H1 (cell line): ENCODE measurements at regions not wholly inside any gene's neighbourhood (a gene's known extent, or its start where the extent isn't known, plus 50 kb on each side); places are given as distances from the start of the nearest gene placed in this dataset.

Experiments
- CTCF ChIA-PET: fragments of 300-600 bp; sonication (Branson Sonifier 250); formaldehyde crosslinking; loops from one replicate; lab custom pipeline; 2021; ENCODE audit not compliant: partially characterized antibody; lab: Charles Lee
- POLR2A ChIA-PET: fragments of 300-600 bp; sonication (Branson Sonifier 250); formaldehyde crosslinking; loops from one replicate; lab custom pipeline; 2021; ENCODE audit warnings: inconsistent platforms; ENCODE audit not compliant: partially characterized antibody; lab: Charles Lee
- DNase-seq, 2 experiments: peaks; one replicate each; pipeline versions ENCODE4 v3.0.0 to v3.0.0-alpha.2; 2010 to 2022; ENCODE audit warnings: low spot score in 2 of 2, low read depth in 1 of 2, mixed read lengths in 1 of 2
- FAIRE-seq: peaks from 2 replicates; lab custom pipeline; 2011; peaks lifted over from hg19 to GRCh38; lab: Jason Lieb, UNC
- H2AFZ ChIP-seq: 2 replicates; pipeline ENCODE4 v1.8.1; 2012; ENCODE audit warnings: low read length, inconsistent platforms
- H2AK5ac ChIP-seq: 2 replicates; pipeline ENCODE4 v1.6.1; 2013; ENCODE audit warnings: low read depth, low read length
- H2BK120ac ChIP-seq: replicated peaks from 2 replicates; pipeline ENCODE3; 2013; ENCODE audit warnings: low read depth, low read length, inconsistent platforms
- H2BK12ac ChIP-seq: 2 replicates; pipeline ENCODE4 v1.6.1; 2013; ENCODE audit warnings: low read depth, low read length
- H2BK15ac ChIP-seq: 2 replicates; pipeline ENCODE4 v1.6.1; 2013; ENCODE audit warnings: low read length
- H2BK20ac ChIP-seq: 2 replicates; pipeline ENCODE4 v1.6.1; 2013; ENCODE audit warnings: low read length
- H2BK5ac ChIP-seq: 2 replicates; pipeline ENCODE4 v1.6.1; 2013; ENCODE audit warnings: low read depth, low read length
- H3K14ac ChIP-seq: 2 replicates; pipeline ENCODE4 v1.6.1; 2013; ENCODE audit warnings: inconsistent platforms; ENCODE audit not compliant: insufficient read length
- H3K18ac ChIP-seq: 2 replicates; pipeline ENCODE4 v1.6.1; 2013; ENCODE audit warnings: low read length; ENCODE audit errors: extremely low read depth
- H3K23ac ChIP-seq: 2 replicates; pipeline ENCODE4 v1.6.1; 2013; ENCODE audit warnings: inconsistent platforms; ENCODE audit not compliant: insufficient read length
- H3K23me2 ChIP-seq: 2 replicates; pipeline ENCODE4 v1.6.1; 2013; ENCODE audit warnings: low read depth, low read length
- H3K27ac ChIP-seq: 2 replicates; pipeline ENCODE4 v1.6.1; 2011; ENCODE audit warnings: low read depth, low read length, inconsistent platforms
- H3K27me3 ChIP-seq, 4 experiments: replicated peaks in 1 of 4; 1 replicate in 1 of 4; 2 replicates in 3 of 4; pipeline versions ENCODE4 v1.6.1 to v1.8.1; 2011 to 2013; ENCODE audit warnings: low read length in 3 of 4, mild to moderate bottlenecking in 3 of 4, inconsistent platforms in 2 of 4, mixed read lengths in 2 of 4, moderate library complexity in 1 of 4; ENCODE audit not compliant: control insufficient read depth in 3 of 4, insufficient read depth in 3 of 4; ENCODE audit errors: extremely low read depth in 1 of 4
- H3K36me3 ChIP-seq, 4 experiments: 2 replicates each; pipeline versions ENCODE4 v1.6.1 to v1.8.1; 2011 to 2013; ENCODE audit warnings: mild to moderate bottlenecking in 4 of 4, low read length in 3 of 4, moderate library complexity in 2 of 4, control low read depth in 1 of 4, inconsistent platforms in 1 of 4; ENCODE audit not compliant: insufficient read depth in 4 of 4, control insufficient read depth in 2 of 4
- H3K4ac ChIP-seq: replicated peaks from 2 replicates; pipeline ENCODE3; 2013; ENCODE audit warnings: low read length, low read depth, mixed read lengths, inconsistent platforms; ENCODE audit not compliant: insufficient read length
- H3K4me1 ChIP-seq, 4 experiments: replicated peaks in 1 of 4; 1 replicate in 1 of 4; 2 replicates in 3 of 4; pipeline versions ENCODE4 v1.6.1 to v1.8.1; 2011 to 2013; ENCODE audit warnings: low read length in 3 of 4, inconsistent platforms in 2 of 4, mixed read lengths in 1 of 4; ENCODE audit not compliant: insufficient read depth in 4 of 4, control insufficient read depth in 3 of 4
- H3K4me2 ChIP-seq, 2 experiments: 2 replicates each; pipeline versions ENCODE4 v1.6.1 to v1.8.1; 2011 to 2013; ENCODE audit warnings: low read depth in 2 of 2, low read length in 2 of 2, control low read depth in 1 of 2, inconsistent platforms in 1 of 2, mild to moderate bottlenecking in 1 of 2; ENCODE audit not compliant: insufficient read depth in 1 of 2
- H3K4me3 ChIP-seq, 4 experiments: fragments of 200-600, 300-600 bp in 1 of 4; sonication (generic), shearing (Covaris generic), sonication (Bioruptor Twin) in 1 of 4; 2 replicates each; pipeline versions ENCODE4 v1.5.1 to v1.8.1; 2011 to 2016; ENCODE audit warnings: low read length in 4 of 4, low read depth in 3 of 4, control low read depth in 2 of 4, inconsistent platforms in 2 of 4, mild to moderate bottlenecking in 2 of 4, mixed read lengths in 1 of 4, moderate library complexity in 1 of 4; ENCODE audit not compliant: insufficient read depth in 2 of 4; ENCODE audit errors: extremely low read depth in 1 of 4
- H3K56ac ChIP-seq: replicated peaks from 2 replicates; pipeline ENCODE3; 2013; ENCODE audit warnings: low read depth, mild to moderate bottlenecking, mixed read lengths, low read length, inconsistent platforms; ENCODE audit not compliant: insufficient read length
- H3K79me1 ChIP-seq: 2 replicates; pipeline ENCODE4 v1.6.1; 2013; ENCODE audit warnings: low read depth, low read length, control low read depth
- H3K79me2 ChIP-seq, 2 experiments: 2 replicates each; pipeline versions ENCODE4 v1.6.1 to v1.8.1; 2012 to 2013; ENCODE audit warnings: low read length in 2 of 2, mild to moderate bottlenecking in 2 of 2, inconsistent platforms in 1 of 2; ENCODE audit not compliant: insufficient read depth in 2 of 2, control insufficient read depth in 1 of 2
- H3K9ac ChIP-seq, 4 experiments: replicated peaks in 1 of 4; 1 replicate in 1 of 4; 2 replicates in 3 of 4; pipeline versions ENCODE4 v1.6.1 to v1.8.1; 2011 to 2013; ENCODE audit warnings: low read depth in 3 of 4, low read length in 3 of 4, control low read depth in 2 of 4, mild to moderate bottlenecking in 2 of 4, moderate library complexity in 2 of 4, inconsistent platforms in 1 of 4; ENCODE audit errors: extremely low read depth in 1 of 4
- H3K9me3 ChIP-seq, 2 experiments: 2 replicates each; pipeline versions ENCODE4 v1.6.1 to v1.8.1; 2012 to 2013; ENCODE audit warnings: mild to moderate bottlenecking in 2 of 2, moderate library complexity in 2 of 2, control low read depth in 1 of 2, inconsistent platforms in 1 of 2, low read depth in 1 of 2, low read length in 1 of 2, mixed read lengths in 1 of 2; ENCODE audit not compliant: insufficient read depth in 2 of 2
- H4K20me1 ChIP-seq, 2 experiments: replicated peaks in 1 of 2; 2 replicates each; pipeline versions ENCODE3 to v1.8.1; 2011 to 2013; ENCODE audit warnings: inconsistent platforms in 2 of 2, low read length in 2 of 2, mild to moderate bottlenecking in 1 of 2; ENCODE audit not compliant: insufficient read depth in 2 of 2, control insufficient read depth in 1 of 2
- H4K5ac ChIP-seq: 2 replicates; pipeline ENCODE4 v1.6.1; 2013; ENCODE audit warnings: low read length, low read depth, mixed read lengths, inconsistent platforms; ENCODE audit not compliant: insufficient read length
- H4K8ac ChIP-seq: 2 replicates; pipeline ENCODE4 v1.8.0; 2013; ENCODE audit warnings: mild to moderate bottlenecking, moderate library complexity, low read length, inconsistent platforms; ENCODE audit not compliant: insufficient read depth; ENCODE audit errors: extremely low read depth
- H4K91ac ChIP-seq: replicated peaks from 2 replicates; pipeline ENCODE3; 2013; ENCODE audit warnings: low read length, mixed read lengths, inconsistent platforms; ENCODE audit not compliant: insufficient read length
- BACH1 ChIP-seq: IDR thresholded peaks from 2 replicates; pipeline ENCODE4 v1.6.1; 2012; ENCODE audit warnings: low read length, improper control_type of control experiment
- CBX8 ChIP-seq: fragments of 300-800, 300-1000 bp; sonication (generic); IDR thresholded peaks from 2 replicates; pipeline ENCODE4 v1.7.1; 2016; ENCODE audit warnings: low read depth, low read length, borderline replicate concordance
- CEBPB ChIP-seq: IDR thresholded peaks from 2 replicates; pipeline ENCODE4 v1.6.1; 2012; ENCODE audit warnings: low read depth, low read length
- CHD2 ChIP-seq: IDR thresholded peaks from 2 replicates; pipeline ENCODE4 v1.6.1; 2012; ENCODE audit warnings: low read length, improper control_type of control experiment
- FOSL1 ChIP-seq: IDR thresholded peaks from 2 replicates; pipeline ENCODE4 v1.6.1; 2011; ENCODE audit warnings: mild to moderate bottlenecking, low read depth, low read length, moderate library complexity; ENCODE audit not compliant: insufficient read depth
- GTF2F1 ChIP-seq: IDR thresholded peaks from 2 replicates; pipeline ENCODE4 v1.6.1; 2012; ENCODE audit warnings: low read depth, low read length, improper control_type of control experiment, borderline replicate concordance
- JUN ChIP-seq: IDR thresholded peaks from 2 replicates; pipeline ENCODE4 v1.6.1; 2011; ENCODE audit warnings: low read depth, mild to moderate bottlenecking, improper control_type of control experiment, low read length
- JUND ChIP-seq: IDR thresholded peaks from 2 replicates; pipeline ENCODE4 v1.6.1; 2011; ENCODE audit warnings: mild to moderate bottlenecking, improper control_type of control experiment, low read length
- POLR2AphosphoS5 ChIP-seq: IDR thresholded peaks from 2 replicates; pipeline ENCODE4 v1.6.1; 2011; ENCODE audit warnings: low read depth, low read length
- RAD21 ChIP-seq, 2 experiments: IDR thresholded peaks in 1 of 2; conservative IDR thresholded peaks in 1 of 2; 2 replicates each; pipeline ENCODE4 v1.6.1; 2011; ENCODE audit warnings: low read depth in 2 of 2, low read length in 2 of 2, improper control_type of control experiment in 1 of 2, inconsistent platforms in 1 of 2, mild to moderate bottlenecking in 1 of 2, moderate library complexity in 1 of 2
- RBBP5 ChIP-seq: IDR thresholded peaks from 2 replicates; pipeline ENCODE4 v1.7.1; 2012; ENCODE audit warnings: low read depth, mild to moderate bottlenecking, inconsistent platforms, low read length, moderate library complexity, borderline replicate concordance
- RFX5 ChIP-seq: IDR thresholded peaks from 2 replicates; pipeline ENCODE4 v1.6.1; 2011; ENCODE audit warnings: low read depth, low read length, improper control_type of control experiment, borderline replicate concordance
- RXRA ChIP-seq: IDR thresholded peaks from 2 replicates; pipeline ENCODE4 v1.6.1; 2011; ENCODE audit warnings: low read depth, mild to moderate bottlenecking, low read length, moderate library complexity; ENCODE audit not compliant: insufficient read depth
- SAP30 ChIP-seq: fragments of 300-600 bp; sonication (generic); IDR thresholded peaks from 2 replicates; pipeline ENCODE4 v1.7.1; 2012; ENCODE audit warnings: low read length, moderate library complexity, mild to moderate bottlenecking, inconsistent platforms; ENCODE audit not compliant: insufficient read depth, insufficient replicate concordance
- SP2 ChIP-seq: IDR thresholded peaks from 2 replicates; pipeline ENCODE4 v1.6.1; 2012; ENCODE audit warnings: mild to moderate bottlenecking, low read length, inconsistent platforms
- SRF ChIP-seq: IDR thresholded peaks from 2 replicates; pipeline ENCODE4 v1.6.1; 2011; ENCODE audit warnings: mild to moderate bottlenecking, low read depth, low read length, moderate library complexity
- TAF7 ChIP-seq: optimal IDR thresholded peaks from 2 replicates; pipeline ENCODE3; 2011; ENCODE audit warnings: low read depth, mild to moderate bottlenecking, inconsistent platforms, low read length, moderate library complexity, borderline replicate concordance

DNA sequence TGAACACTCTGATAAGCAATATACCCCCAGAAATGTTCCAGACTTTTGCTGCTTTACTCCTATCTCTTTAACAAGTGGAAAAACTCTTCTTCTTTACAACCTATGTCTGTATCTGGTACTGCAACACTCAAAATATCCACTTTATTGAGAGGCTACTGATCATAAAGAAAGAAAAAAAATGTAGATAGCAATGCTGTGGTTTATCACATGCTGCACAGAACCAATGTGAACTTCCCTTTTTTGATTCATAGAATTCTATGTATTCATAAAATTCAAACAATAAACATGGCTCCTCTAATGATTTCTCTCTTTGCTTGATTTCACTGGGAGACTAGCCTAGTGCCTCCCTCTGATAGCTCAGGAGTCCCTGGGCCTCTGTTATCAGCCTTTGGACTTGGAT, 223.5 kb downstream of the ZNF674 start:
- Histone ChIP-seq H2BK15ac (no peak overlapping the region), H3K27me3 (no peaks in the 10 kb centered on the region), H2BK120ac (no peak overlapping the region), H3K4ac (no peak overlapping the region), H3K18ac (no peak overlapping the region), H3K9me3 (no peaks in the 10 kb centered on the region), H4K91ac (no peak overlapping the region), H3K79me2 (no peaks in the 10 kb centered on the region), H2BK5ac (no peak overlapping the region), H4K5ac (no peak overlapping the region), H3K4me3 (no peak overlapping the region), H2AK5ac (no peak overlapping the region), H2BK20ac (no peak overlapping the region), H4K8ac (no peak overlapping the region), H3K14ac (no peak overlapping the region), H3K23me2 (no peaks in the 10 kb centered on the region), H2AFZ (no peak overlapping the region), H3K56ac (no peak overlapping the region), H2BK12ac (no peak overlapping the region), H4K20me1 (no peaks in the 10 kb centered on the region), H3K23ac (no peak overlapping the region), H3K9ac (no peak overlapping the region), H3K36me3 (no peaks in the 10 kb centered on the region; a peak in 1 of 8 replicates), H3K79me1 (no peaks in the 10 kb centered on the region), H3K4me2 (no peak overlapping the region), H3K4me1 (peaks cover 5 to 16% (median 9%) of the 10 kb centered on the region in 4 experiments; a peak in 6 of 7 replicates), H3K27ac (no peak overlapping the region)
- FAIRE-seq = no peak
- DNase-seq = no peak
- POLR2A ChIA-PET = no interaction called here
- CTCF ChIA-PET = no interaction called here
- TF ChIP-seq JUND (no peak), GTF2F1 (no peak), CEBPB (no peak), RBBP5 (no peak), CBX8 (no peak), SP2 (no peak), RAD21 (IDR thresholded peaks at IDR 0.05 in 1 of 2, conservative IDR thresholded peaks at IDR 0.05 in 1 of 2; ENCODE audit: low read depth in 2 of 2, low read length in 2 of 2) (no peak), TAF7 (no peak), FOSL1 (no peak), POLR2AphosphoS5 (no peak), CHD2 (no peak), RFX5 (no peak), SRF (no peak), BACH1 (no peak), JUN (no peak), RXRA (no peak), SAP30 (no peak)
